HFFc6 (cell line): ENCODE measurements at regions not wholly inside any gene's neighbourhood (a gene's known extent, or its start where the extent isn't known, plus 50 kb on each side); places are given as distances from the start of the nearest gene placed in this dataset.
"Not testable (repeated sequence)": the region's sequence is repeated elsewhere in the genome, so short reads cannot be mapped to it uniquely, and the experiment has no call there.

ENCODE experiments used
- DNase-seq: peaks from one replicate; pipeline ENCODE4 v3.0.0-alpha.2; 2018
- H3K27ac Mint-ChIP-seq: 2 replicates; pipeline ENCODE4 v1.8.0; 2020; ENCODE audit warnings: mild to moderate bottlenecking, mixed read lengths
- H3K27me3 Mint-ChIP-seq: 2 replicates; pipeline ENCODE4 v1.8.0; 2021; ENCODE audit warnings: mild to moderate bottlenecking, moderate library complexity, mixed read lengths; ENCODE audit not compliant: insufficient read depth
- H3K36me3 Mint-ChIP-seq: 2 replicates; pipeline ENCODE4 v1.8.0; 2021; ENCODE audit warnings: low read depth, mixed read lengths
- H3K4me1 Mint-ChIP-seq: 2 replicates; pipeline ENCODE4 v1.8.0; 2020; ENCODE audit warnings: low read depth, mixed read lengths
- H3K4me3 Mint-ChIP-seq: 2 replicates; pipeline ENCODE4 v1.8.0; 2020; ENCODE audit warnings: mild to moderate bottlenecking, moderate library complexity, mixed read lengths
- H3K9me3 Mint-ChIP-seq: 2 replicates; pipeline ENCODE4 v1.8.0; 2020; ENCODE audit warnings: mild to moderate bottlenecking, mixed read lengths
- CTCF ChIP-seq: fragments of 200-600 bp; sonication (generic); IDR thresholded peaks from 2 replicates; pipeline ENCODE4 v1.5.0; 2021; ENCODE audit warnings: antibody characterized with exemption, mild to moderate bottlenecking

DNA sequence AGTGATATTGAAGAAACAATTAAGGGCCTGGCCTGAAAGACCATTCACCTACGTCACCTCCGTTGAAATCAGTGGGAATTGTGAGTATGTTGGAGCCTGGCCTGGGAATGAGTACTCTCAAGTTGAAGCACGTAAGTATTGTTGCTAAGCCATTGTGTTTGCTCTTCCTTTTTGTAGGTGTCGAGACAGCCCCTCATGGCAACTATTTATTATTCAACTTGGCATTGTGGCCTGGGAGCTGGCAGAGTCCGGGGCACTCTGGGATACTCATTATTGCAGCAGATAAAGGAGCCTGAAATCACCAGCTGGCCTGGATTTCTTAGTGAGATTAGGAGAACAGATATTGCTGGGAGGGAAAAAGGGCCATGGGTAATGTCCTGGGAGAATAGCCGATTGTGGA lies 147.4 kb downstream of the C12orf75 start:
- H3K4me1 Mint-ChIP-seq = peaks cover 27% of the 10 kb centered on the region
- H3K4me3 Mint-ChIP-seq = no peak overlapping the region
- DNase-seq = no peak
- peaks cover 11% of the 10 kb centered on the region for H3K36me3 Mint-ChIP-seq
- H3K27me3 Mint-ChIP-seq = no peaks in the 10 kb centered on the region; the same call in 1 of the 2 replicates
- H3K9me3 Mint-ChIP-seq = peaks cover 10% of the 10 kb centered on the region
- TF ChIP-seq CTCF = no peak
- H3K27ac Mint-ChIP-seq = no peak overlapping the region

- not testable (repeated sequence) for H3K27me3 Mint-ChIP-seq, H3K4me3 Mint-ChIP-seq, DNase-seq, H3K9me3 Mint-ChIP-seq, H3K27ac Mint-ChIP-seq
- Mint-ChIP-seq H3K36me3 (peaks cover 11% of the 10 kb centered on the region), H3K4me1 (peaks cover 27% of the 10 kb centered on the region)
Measured at GRCh38 chr12:105478788-105479187, 148.3 kb downstream of the C12orf75 start.

GRCh38 chr12:105479710-105480109 lies 149.2 kb downstream of the C12orf75 start:
- TF ChIP-seq CTCF = no peak
- no peak overlapping the region for H3K4me3 Mint-ChIP-seq
- peaks cover 8% of the 10 kb centered on the region for H3K36me3 Mint-ChIP-seq
- DNase-seq = no peak
- peaks cover 19% of the 10 kb centered on the region for H3K4me1 Mint-ChIP-seq
- H3K27me3 Mint-ChIP-seq = no peaks in the 10 kb centered on the region; the same call in 1 of the 2 replicates
- H3K9me3 Mint-ChIP-seq = peaks cover 7% of the 10 kb centered on the region
- no peak overlapping the region for H3K27ac Mint-ChIP-seq

DNA sequence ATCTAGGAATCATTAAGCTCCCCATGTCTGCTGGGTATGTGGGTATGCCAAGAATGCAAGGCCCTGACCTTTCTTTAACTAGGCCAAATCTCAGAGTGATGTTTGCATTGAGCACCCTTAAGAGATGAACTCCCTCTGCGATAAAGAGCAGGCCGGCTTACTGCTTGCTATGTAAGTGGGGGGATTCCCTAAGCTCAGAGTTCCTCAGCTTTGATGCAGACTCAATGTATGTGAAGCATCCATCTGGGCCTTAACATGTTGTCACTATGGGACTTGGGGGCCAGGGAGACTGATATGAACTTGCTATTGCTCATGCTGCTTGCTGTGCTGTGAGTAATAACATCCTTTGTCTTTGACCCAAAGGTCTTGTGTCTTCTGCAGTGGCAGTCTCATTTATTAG lies 149.7 kb downstream of the C12orf75 start:
- H3K4me3 Mint-ChIP-seq = no peak overlapping the region; the same call in 1 of the 2 replicates
- H3K4me1 Mint-ChIP-seq = peaks cover 15% of the 10 kb centered on the region
- peaks cover 5% of the 10 kb centered on the region for H3K9me3 Mint-ChIP-seq
- H3K36me3 Mint-ChIP-seq = peaks cover 5% of the 10 kb centered on the region
- peak; percentile 36 for DNase-seq
- TF ChIP-seq CTCF = no peak
- peak overlapping the region; percentile 55 for H3K27ac Mint-ChIP-seq
- no peaks in the 10 kb centered on the region for H3K27me3 Mint-ChIP-seq

DNA sequence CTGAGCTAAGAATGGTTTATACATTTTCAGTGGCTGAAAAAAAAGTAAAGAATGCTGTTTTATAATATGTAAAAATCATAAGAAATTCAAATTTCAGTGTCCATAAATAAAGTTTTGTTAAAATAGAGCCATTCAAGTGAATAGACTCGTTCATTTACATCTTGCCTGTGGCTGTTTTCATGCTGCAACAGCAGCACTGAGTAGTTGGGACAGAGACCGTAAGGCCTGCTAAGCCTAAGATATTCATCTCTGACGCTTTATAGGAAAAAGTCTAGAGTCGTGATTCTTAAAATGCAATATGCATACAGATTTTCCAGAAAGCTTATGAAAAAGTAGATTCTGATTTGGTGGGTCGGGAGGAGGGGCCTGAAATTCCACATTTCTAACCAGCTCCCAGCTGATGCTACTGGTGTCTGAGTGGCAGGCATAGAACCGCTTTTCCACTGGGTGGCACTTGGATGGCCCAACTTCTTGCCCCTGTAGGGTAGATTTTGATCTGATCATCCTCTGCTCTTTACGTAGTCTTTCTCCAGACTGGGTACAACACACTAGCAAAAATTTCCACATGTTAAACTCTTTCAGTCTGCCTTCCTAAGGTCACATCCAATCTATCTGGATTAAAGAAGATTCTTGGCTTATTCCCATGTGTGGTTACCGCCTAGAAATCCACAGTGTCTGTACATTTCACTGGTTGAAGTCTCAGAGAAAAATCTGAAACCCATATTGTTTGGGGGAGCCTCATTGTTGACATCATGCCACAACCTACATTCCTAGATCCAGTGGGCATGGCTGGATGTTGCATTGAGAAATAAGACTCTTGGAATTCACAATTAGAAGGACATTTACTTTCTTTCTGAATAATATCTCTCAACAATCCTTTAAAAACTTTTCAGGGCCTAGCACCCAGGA lies 151.2 kb downstream of the C12orf75 start:
- Mint-ChIP-seq H3K9me3 (no peaks in the 10 kb centered on the region), H3K27me3 (no peaks in the 10 kb centered on the region), H3K27ac (no peak overlapping the region; the same call in 1 of the 2 replicates), H3K4me1 (peaks cover 4% of the 10 kb centered on the region; the same call in 1 of the 2 replicates), H3K36me3 (no peaks in the 10 kb centered on the region; the same call in none of the 2 replicates), H3K4me3 (no peak overlapping the region)
- no peak for TF ChIP-seq CTCF
- no peak for DNase-seq

DNA sequence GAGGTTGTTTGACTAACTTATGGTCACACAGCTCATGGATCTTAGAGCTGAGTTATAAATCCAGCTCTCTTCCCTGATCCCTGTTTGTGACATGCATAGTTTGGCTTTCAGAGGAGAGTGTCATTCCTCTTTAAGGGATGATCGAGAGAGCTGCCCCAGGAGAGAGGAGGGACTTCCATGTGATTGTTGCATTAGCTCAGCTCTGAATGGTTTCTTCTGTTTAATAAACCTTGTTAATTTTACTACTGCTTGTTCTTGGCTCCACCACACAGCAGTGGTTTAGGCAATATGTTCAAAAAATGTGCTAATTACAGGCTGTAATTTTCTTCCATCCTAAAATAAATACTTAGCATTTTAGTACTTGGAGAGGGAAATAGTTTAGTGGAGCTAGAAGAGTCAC lies 152.5 kb downstream of the C12orf75 start:
- TF ChIP-seq CTCF = no peak
- DNase-seq = no peak
- Mint-ChIP-seq H3K36me3 (no peaks in the 10 kb centered on the region; the same call in none of the 2 replicates), H3K27me3 (no peaks in the 10 kb centered on the region), H3K27ac (no peak overlapping the region), H3K9me3 (no peaks in the 10 kb centered on the region), H3K4me3 (no peak overlapping the region), H3K4me1 (no peaks in the 10 kb centered on the region; the same call in 1 of the 2 replicates)
